Smooth muscle cell (in vitro differentiated cells): ENCODE measurements at regions not wholly inside any gene's neighbourhood (a gene's known extent, or its start where the extent isn't known, plus 50 kb on each side); places are given as distances from the start of the nearest gene placed in this dataset.

Experiments used
- DNase-seq: peaks from one replicate; lab custom pipeline; 2025; ENCODE audit not compliant: unreplicated experiment; lab: John Stamatoyannopoulos, UW
- H2AFZ ChIP-seq: fragments of 200-600 bp; sonication (generic); 2 replicates; pipeline ENCODE4 v1.6.0; 2016; ENCODE audit warnings: antibody characterized with exemption, low read depth, mild to moderate bottlenecking
- H3F3A ChIP-seq: fragments of 200-600 bp; sonication (generic); 2 replicates; pipeline ENCODE4 v1.6.0; 2017; ENCODE audit warnings: antibody characterized with exemption, low read depth
- H3K27ac ChIP-seq: fragments of 200-600 bp; sonication (generic); 2 replicates; pipeline ENCODE4 v1.5.1; 2016; ENCODE audit warnings: low read depth, mild to moderate bottlenecking
- H3K27me3 ChIP-seq: fragments of 200-600 bp; sonication (generic); 2 replicates; pipeline ENCODE4 v1.6.1; 2016; ENCODE audit warnings: low read depth, mild to moderate bottlenecking
- H3K36me3 ChIP-seq: fragments of 200-600 bp; sonication (generic); 2 replicates; pipeline ENCODE4 v1.5.1; 2016; ENCODE audit warnings: low read depth
- H3K4me1 ChIP-seq: fragments of 200-600 bp; sonication (generic); 2 replicates; pipeline ENCODE4 v1.5.1; 2016; ENCODE audit warnings: low read depth
- H3K4me2 ChIP-seq: fragments of 200-600 bp; sonication (generic); 2 replicates; pipeline ENCODE4 v1.6.0; 2016; ENCODE audit warnings: mild to moderate bottlenecking
- H3K4me3 ChIP-seq: fragments of 200-600 bp; sonication (generic); 2 replicates; pipeline ENCODE4 v1.5.1; 2016; ENCODE audit warnings: mild to moderate bottlenecking
- H3K79me2 ChIP-seq: fragments of 200-600 bp; sonication (generic); 2 replicates; pipeline ENCODE4 v1.6.0; 2016; ENCODE audit warnings: low read depth, mild to moderate bottlenecking
- H3K9ac ChIP-seq: fragments of 200-600 bp; sonication (generic); 2 replicates; pipeline ENCODE4 v1.6.0; 2016; ENCODE audit warnings: low read depth
- H3K9me3 ChIP-seq: fragments of 200-600 bp; sonication (generic); replicated peaks from 2 replicates; pipeline ENCODE4 v1.5.1; 2016; ENCODE audit warnings: low read depth
- H4K20me1 ChIP-seq: fragments of 200-600 bp; sonication (generic); 2 replicates; pipeline ENCODE4 v1.6.0; 2016; ENCODE audit warnings: low read depth
- WGBS: methylation state at CpG from one replicate; pipeline ENCODE4 v1.1.7; 2016; ENCODE audit warnings: low lambda C conversion rate; 5-methylcytosine and 5-hydroxymethylcytosine counted together
- TF ChIP-seq, protein P1 (sequence below): fragments of 200-600 bp; sonication (generic); IDR thresholded peaks from 2 replicates; pipeline ENCODE4 v1.5.1; 2017; ENCODE audit warnings: borderline replicate concordance, mild to moderate bottlenecking, antibody characterized with exemption; ENCODE audit not compliant: insufficient read depth, poor library complexity, severe bottlenecking

DNA sequence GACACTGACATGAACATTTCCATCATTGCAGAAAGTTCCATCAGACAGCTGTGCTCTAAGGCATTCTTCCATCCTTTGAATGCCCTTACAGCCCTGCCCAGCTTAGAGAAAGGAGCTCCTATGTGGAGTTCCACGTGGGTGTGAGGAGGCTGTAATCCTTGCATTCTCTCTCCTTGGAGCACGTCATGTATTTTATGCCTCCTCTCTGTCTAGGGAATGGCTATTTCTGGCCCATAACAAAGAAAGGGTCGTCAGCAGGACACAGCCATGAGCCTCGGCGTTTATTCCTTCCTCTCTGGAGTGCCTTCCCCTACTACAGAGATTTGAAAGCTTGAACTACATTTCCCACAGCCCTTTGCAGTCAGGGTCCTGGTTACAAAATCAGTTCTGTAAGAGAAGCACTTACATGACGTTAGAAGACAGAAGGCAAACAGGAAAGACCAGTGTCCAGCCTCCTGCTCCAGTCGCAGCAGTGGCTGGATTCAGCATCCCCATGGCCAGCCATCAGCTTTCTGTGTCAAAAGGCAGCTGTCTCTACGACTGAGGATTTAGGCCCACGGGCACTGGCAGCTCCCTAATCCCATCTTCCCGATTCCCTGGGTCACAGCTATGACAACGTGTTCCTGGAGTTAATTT is 234.9 kb downstream of the TFCP2L1 start:
- H3K9me3 ChIP-seq = no peaks in the 10 kb centered on the region
- no peaks in the 10 kb centered on the region for H3K79me2 ChIP-seq
- peak overlapping the region; percentile 52 for H2AFZ ChIP-seq
- no peaks in the 10 kb centered on the region for H3K27me3 ChIP-seq
- no peak overlapping the region for H3K9ac ChIP-seq
- no peaks in the 10 kb centered on the region for H3F3A ChIP-seq
- TF ChIP-seq, protein P1, sequence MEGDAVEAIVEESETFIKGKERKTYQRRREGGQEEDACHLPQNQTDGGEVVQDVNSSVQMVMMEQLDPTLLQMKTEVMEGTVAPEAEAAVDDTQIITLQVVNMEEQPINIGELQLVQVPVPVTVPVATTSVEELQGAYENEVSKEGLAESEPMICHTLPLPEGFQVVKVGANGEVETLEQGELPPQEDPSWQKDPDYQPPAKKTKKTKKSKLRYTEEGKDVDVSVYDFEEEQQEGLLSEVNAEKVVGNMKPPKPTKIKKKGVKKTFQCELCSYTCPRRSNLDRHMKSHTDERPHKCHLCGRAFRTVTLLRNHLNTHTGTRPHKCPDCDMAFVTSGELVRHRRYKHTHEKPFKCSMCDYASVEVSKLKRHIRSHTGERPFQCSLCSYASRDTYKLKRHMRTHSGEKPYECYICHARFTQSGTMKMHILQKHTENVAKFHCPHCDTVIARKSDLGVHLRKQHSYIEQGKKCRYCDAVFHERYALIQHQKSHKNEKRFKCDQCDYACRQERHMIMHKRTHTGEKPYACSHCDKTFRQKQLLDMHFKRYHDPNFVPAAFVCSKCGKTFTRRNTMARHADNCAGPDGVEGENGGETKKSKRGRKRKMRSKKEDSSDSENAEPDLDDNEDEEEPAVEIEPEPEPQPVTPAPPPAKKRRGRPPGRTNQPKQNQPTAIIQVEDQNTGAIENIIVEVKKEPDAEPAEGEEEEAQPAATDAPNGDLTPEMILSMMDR = no peak
- 42% methylated on average over 11 of the region's 11 CpGs for WGBS
- H3K27ac ChIP-seq = no peak overlapping the region
- peak overlapping the region; percentile 33 for H3K4me2 ChIP-seq
- H3K4me1 ChIP-seq = no peaks in the 10 kb centered on the region
- no peaks in the 10 kb centered on the region for H3K36me3 ChIP-seq
- no peaks in the 10 kb centered on the region for H4K20me1 ChIP-seq
- DNase-seq = no peak
- H3K4me3 ChIP-seq = no peak overlapping the region

DNA sequence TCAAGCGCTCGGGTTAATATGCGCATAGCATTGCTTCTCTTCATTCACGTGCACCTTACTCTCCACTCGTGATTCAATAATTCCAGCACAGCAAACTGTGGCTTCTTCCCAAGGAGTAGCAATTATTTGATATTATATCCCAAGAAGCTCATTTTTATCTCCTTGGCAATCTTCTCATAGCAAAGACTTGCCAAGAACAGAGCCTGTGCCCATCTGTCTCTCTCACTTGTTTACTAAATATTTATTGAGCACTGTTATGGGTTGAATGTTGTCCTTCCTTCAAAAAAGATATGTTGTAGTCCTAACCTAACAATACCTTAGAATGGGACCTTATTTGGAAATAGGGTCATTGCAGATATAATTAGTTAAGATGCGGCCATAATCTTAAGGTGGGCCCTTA is 233.7 kb downstream of the TFCP2L1 start:
- Histone ChIP-seq H3K9ac (no peak overlapping the region), H3K4me2 (no peak overlapping the region), H3K27me3 (no peaks in the 10 kb centered on the region), H3K4me3 (no peak overlapping the region), H2AFZ (no peak overlapping the region), H3K27ac (no peak overlapping the region), H3K79me2 (no peaks in the 10 kb centered on the region), H3K36me3 (no peaks in the 10 kb centered on the region), H3K4me1 (no peaks in the 10 kb centered on the region), H4K20me1 (no peaks in the 10 kb centered on the region), H3K9me3 (no peaks in the 10 kb centered on the region), H3F3A (no peaks in the 10 kb centered on the region)
- TF ChIP-seq, protein P1 = no peak
- DNase-seq = no peak
- 75% methylated on average over 6 of the region's 6 CpGs for WGBS

DNA sequence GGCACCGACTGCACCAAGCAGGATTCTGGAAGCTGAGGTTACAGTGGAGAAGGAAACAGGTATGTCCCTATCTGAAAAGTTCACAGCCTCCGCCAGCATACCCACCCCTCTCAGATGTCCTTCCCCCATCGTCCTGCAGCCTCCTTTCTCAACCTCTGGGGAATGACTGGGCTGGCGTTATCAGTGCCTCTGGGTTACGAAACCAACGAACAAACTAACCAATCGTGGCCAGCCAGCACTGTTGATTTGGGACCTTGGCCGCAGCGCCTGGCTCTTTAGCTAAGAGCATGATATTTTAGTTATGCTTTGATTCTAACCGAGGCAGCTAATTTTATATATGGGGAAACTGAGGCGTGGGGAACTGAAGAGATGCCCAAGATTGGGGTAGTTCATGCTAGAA is 233.0 kb downstream of the TFCP2L1 start:
- Histone ChIP-seq H3K27me3 (peaks cover under 1% of the 10 kb centered on the region), H3K4me3 (no peak overlapping the region), H3K4me1 (no peaks in the 10 kb centered on the region), H3K27ac (no peak overlapping the region), H4K20me1 (no peaks in the 10 kb centered on the region), H3K79me2 (no peaks in the 10 kb centered on the region), H2AFZ (no peak overlapping the region), H3F3A (no peaks in the 10 kb centered on the region), H3K9ac (no peak overlapping the region), H3K4me2 (no peak overlapping the region), H3K9me3 (no peaks in the 10 kb centered on the region), H3K36me3 (no peaks in the 10 kb centered on the region)
- WGBS = 70% methylated on average over 11 of the region's 11 CpGs
- no peak for DNase-seq
- TF ChIP-seq, protein P1 = no peak

DNA sequence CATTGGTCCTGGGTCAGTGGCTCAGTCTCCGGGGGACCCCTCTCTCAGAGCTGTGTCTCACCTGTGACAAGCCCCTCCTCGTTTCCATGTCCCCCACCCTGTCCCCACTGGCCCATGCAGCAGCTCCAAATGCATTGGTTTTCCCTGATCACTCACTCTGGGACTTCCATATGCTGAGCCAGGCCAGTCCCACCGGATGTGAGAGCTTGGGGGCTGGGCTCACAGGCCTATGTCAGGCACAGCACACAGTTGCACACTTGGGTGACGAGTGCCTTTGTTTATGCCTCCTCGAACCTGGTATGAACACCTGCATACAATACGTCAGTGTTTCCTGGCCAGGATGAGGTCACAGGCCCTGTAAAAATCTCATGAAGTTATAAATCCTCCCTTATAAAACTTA is 232.5 kb downstream of the TFCP2L1 start:
- no peak overlapping the region for H3K4me3 ChIP-seq
- peaks cover 5% of the 10 kb centered on the region for H3K27me3 ChIP-seq
- WGBS = 80% methylated on average over 6 of the region's 6 CpGs
- TF ChIP-seq, protein P1 = no peak
- H3K4me2 ChIP-seq = no peak overlapping the region
- H2AFZ ChIP-seq = no peak overlapping the region
- no peaks in the 10 kb centered on the region for H3K79me2 ChIP-seq
- no peaks in the 10 kb centered on the region for H3K9me3 ChIP-seq
- H3F3A ChIP-seq = no peaks in the 10 kb centered on the region
- no peaks in the 10 kb centered on the region for H3K36me3 ChIP-seq
- H4K20me1 ChIP-seq = no peaks in the 10 kb centered on the region
- no peaks in the 10 kb centered on the region for H3K4me1 ChIP-seq
- no peak overlapping the region for H3K27ac ChIP-seq
- DNase-seq = no peak
- H3K9ac ChIP-seq = no peak overlapping the region
